H9 (cell line): ENCODE measurements at regions not wholly inside any gene's neighbourhood (a gene's known extent, or its start where the extent isn't known, plus 50 kb on each side); places are given as distances from the start of the nearest gene placed in this dataset.

Experiments
- DNase-seq: peaks from one replicate; pipeline ENCODE4 v3.0.0-alpha.2; 2017
- H2AFZ ChIP-seq: one replicate; pipeline ENCODE4 v1.6.1; 2013; ENCODE audit warnings: mild to moderate bottlenecking, low read length, control low read depth, moderate library complexity
- H2AK5ac ChIP-seq: 2 replicates; pipeline ENCODE4 v1.6.1; 2013; ENCODE audit warnings: low read length, control low read depth, mixed read lengths; ENCODE audit not compliant: insufficient read length
- H2BK120ac ChIP-seq: one replicate; pipeline ENCODE4 v1.6.1; 2013; ENCODE audit warnings: low read depth, mild to moderate bottlenecking, low read length, control low read depth, inconsistent platforms; ENCODE audit not compliant: poor library complexity, severe bottlenecking
- H2BK12ac ChIP-seq: 2 replicates; pipeline ENCODE4 v1.6.1; 2013; ENCODE audit warnings: low read length, control low read depth, mixed read lengths, low read depth; ENCODE audit not compliant: insufficient read length
- H2BK15ac ChIP-seq: 2 replicates; pipeline ENCODE4 v1.6.1; 2013; ENCODE audit warnings: low read depth, low read length, control low read depth
- H2BK20ac ChIP-seq: one replicate; pipeline ENCODE4 v1.6.1; 2013; ENCODE audit warnings: low read depth, mild to moderate bottlenecking, low read length, control low read depth, inconsistent platforms; ENCODE audit not compliant: poor library complexity, severe bottlenecking
- H2BK5ac ChIP-seq: 2 replicates; pipeline ENCODE4 v1.6.1; 2013; ENCODE audit warnings: low read length, control low read depth, mixed read lengths; ENCODE audit not compliant: insufficient read length
- H3K14ac ChIP-seq: 2 replicates; pipeline ENCODE4 v1.6.1; 2013; ENCODE audit warnings: low read length, control low read depth; ENCODE audit not compliant: insufficient read depth
- H3K18ac ChIP-seq: 2 replicates; pipeline ENCODE4 v1.6.1; 2013; ENCODE audit warnings: low read depth, mild to moderate bottlenecking, mixed read lengths, low read length, control low read depth; ENCODE audit not compliant: insufficient read length
- H3K23ac ChIP-seq: 2 replicates; pipeline ENCODE4 v1.6.1; 2013; ENCODE audit warnings: low read length, control low read depth, mixed read lengths, low read depth; ENCODE audit not compliant: insufficient read length
- H3K23me2 ChIP-seq: 2 replicates; pipeline ENCODE4 v1.6.1; 2013; ENCODE audit warnings: low read depth, mild to moderate bottlenecking, mixed read lengths, low read length, control low read depth; ENCODE audit not compliant: insufficient read length, poor library complexity, severe bottlenecking
- H3K27ac ChIP-seq: 2 replicates; pipeline ENCODE4 v1.5.1; 2013; ENCODE audit warnings: low read length, control low read depth, mixed read lengths, low read depth; ENCODE audit not compliant: insufficient read length
- H3K27me3 ChIP-seq: 2 replicates; pipeline ENCODE4 v1.6.1; 2013; ENCODE audit warnings: low read length, control low read depth, inconsistent platforms; ENCODE audit not compliant: insufficient read depth
- H3K4ac ChIP-seq: 2 replicates; pipeline ENCODE4 v1.6.1; 2013; ENCODE audit warnings: low read depth, mild to moderate bottlenecking, control low read depth, inconsistent platforms, low read length, moderate library complexity
- H3K4me1 ChIP-seq: 2 replicates; pipeline ENCODE4 v1.6.1; 2013; ENCODE audit warnings: low read length, control low read depth, inconsistent platforms; ENCODE audit not compliant: insufficient read depth
- H3K4me2 ChIP-seq: 2 replicates; pipeline ENCODE4 v1.6.1; 2013; ENCODE audit warnings: low read length, control low read depth, mixed read lengths; ENCODE audit not compliant: insufficient read length, insufficient read depth
- H3K56ac ChIP-seq: 2 replicates; pipeline ENCODE4 v1.6.1; 2013; ENCODE audit warnings: low read depth, mild to moderate bottlenecking, mixed read lengths, low read length, control low read depth; ENCODE audit not compliant: insufficient read length
- H3K79me1 ChIP-seq: 2 replicates; pipeline ENCODE4 v1.6.1; 2013; ENCODE audit warnings: low read depth, mild to moderate bottlenecking, moderate library complexity, low read length, control low read depth, inconsistent platforms; ENCODE audit not compliant: insufficient read depth, poor library complexity, severe bottlenecking
- H3K79me2 ChIP-seq: 2 replicates; pipeline ENCODE4 v1.6.1; 2013; ENCODE audit warnings: low read length, control low read depth, inconsistent platforms; ENCODE audit not compliant: insufficient read depth
- H3K9ac ChIP-seq: 2 replicates; pipeline ENCODE4 v1.6.1; 2013; ENCODE audit warnings: low read length, control low read depth, mixed read lengths; ENCODE audit not compliant: insufficient read length; ENCODE audit errors: extremely low read depth
- H3K9me3 ChIP-seq: one replicate; pipeline ENCODE4 v1.6.1; 2013; ENCODE audit warnings: low read depth, low read length, inconsistent platforms; ENCODE audit not compliant: control insufficient read depth
- H3T11ph ChIP-seq: one replicate; pipeline ENCODE4 v1.6.1; 2013; ENCODE audit warnings: mild to moderate bottlenecking, low read length, control low read depth, inconsistent platforms
- H4K20me1 ChIP-seq: one replicate; pipeline ENCODE4 v1.6.1; 2013; ENCODE audit not compliant: control insufficient read depth, insufficient read length, insufficient read depth
- H4K5ac ChIP-seq: 2 replicates; pipeline ENCODE4 v1.6.1; 2013; ENCODE audit warnings: low read depth, mild to moderate bottlenecking, mixed read lengths, low read length, control low read depth; ENCODE audit not compliant: insufficient read length
- H4K8ac ChIP-seq: replicated peaks from 2 replicates; pipeline ENCODE4 v1.6.1; 2013; ENCODE audit warnings: low read length, control low read depth, mixed read lengths, low read depth; ENCODE audit not compliant: insufficient read length
- H4K91ac ChIP-seq: 2 replicates; pipeline ENCODE4 v1.6.1; 2013; ENCODE audit warnings: low read depth, mild to moderate bottlenecking, moderate library complexity, mixed read lengths, low read length, control low read depth; ENCODE audit not compliant: insufficient read length
- H3K27ac Mint-ChIP-seq, 3 experiments: 2 replicates in 2 of 3; 3 replicates in 1 of 3; pipeline ENCODE4 v1.8.0; 2020 to 2021; ENCODE audit warnings: mixed read lengths in 3 of 3, mild to moderate bottlenecking in 1 of 3, moderate library complexity in 1 of 3
- H3K27me3 Mint-ChIP-seq: 2 replicates; pipeline ENCODE4 v1.8.0; 2021; ENCODE audit warnings: low read depth, mild to moderate bottlenecking, moderate library complexity, mixed read lengths
- H3K36me3 Mint-ChIP-seq, 3 experiments: 2 replicates in 2 of 3; 3 replicates in 1 of 3; pipeline ENCODE4 v1.8.0; 2020 to 2021; ENCODE audit warnings: low read depth in 3 of 3, mixed read lengths in 3 of 3; ENCODE audit not compliant: insufficient read depth in 1 of 3
- H3K4me1 Mint-ChIP-seq, 2 experiments: 2 replicates each; pipeline ENCODE4 v1.8.0; 2020; ENCODE audit warnings: mixed read lengths in 2 of 2
- H3K4me3 Mint-ChIP-seq, 2 experiments: 2 replicates in 1 of 2; 3 replicates in 1 of 2; pipeline ENCODE4 v1.8.0; 2020 to 2021; ENCODE audit warnings: mild to moderate bottlenecking in 2 of 2, mixed read lengths in 2 of 2, moderate library complexity in 1 of 2
- H3K9me3 Mint-ChIP-seq, 2 experiments: 2 replicates in 1 of 2; 3 replicates in 1 of 2; pipeline ENCODE4 v1.8.0; 2020; ENCODE audit warnings: mild to moderate bottlenecking in 2 of 2, mixed read lengths in 2 of 2, moderate library complexity in 1 of 2
- WGBS: extraction: QIAGEN DNeasy Blood & Tissue Kit; methylation state at CpG from one replicate; pipeline ENCODE4 v1.1.7; 2013; ENCODE audit warnings: missing lambda C conversion rate, low lambda C conversion rate, mixed read lengths; ENCODE audit not compliant: insufficient read length; ENCODE audit errors: extremely low coverage; 5-methylcytosine and 5-hydroxymethylcytosine counted together
- TF ChIP-seq, protein P1 (sequence below): fragments of 200-600 bp; sonication (generic); conservative IDR thresholded peaks from 3 replicates; pipeline ENCODE4 v1.8.0; 2021; ENCODE audit warnings: antibody characterized with exemption, mild to moderate bottlenecking

DNA sequence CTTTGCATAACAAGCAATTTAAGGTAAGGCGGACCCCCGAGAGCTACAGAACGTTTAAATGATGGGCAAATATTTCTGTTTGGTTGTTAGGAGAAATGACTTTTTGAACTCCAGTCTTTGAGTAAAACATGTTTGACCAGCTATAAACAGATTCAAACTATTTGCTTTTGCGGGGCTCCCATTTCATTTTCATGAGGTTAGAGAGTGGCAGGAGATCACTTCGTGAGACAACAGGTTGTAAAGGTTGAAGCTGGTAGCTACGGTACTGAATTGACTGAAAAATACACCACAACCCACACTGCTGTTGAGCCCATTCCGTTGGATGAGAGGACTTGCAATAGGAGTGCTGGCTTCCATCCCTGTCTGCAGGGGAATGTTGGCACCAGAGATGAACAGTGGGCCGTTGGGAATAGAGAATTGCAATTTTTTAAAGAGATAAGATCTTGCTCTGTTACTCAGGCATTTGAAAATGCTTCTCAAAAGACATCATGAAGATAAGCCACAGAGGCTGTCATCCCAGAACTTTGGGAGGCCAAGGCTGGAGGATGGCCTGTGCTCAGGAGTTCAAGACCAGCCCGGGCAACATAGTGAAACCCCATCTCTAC lies 65.7 kb upstream of the CARD11 start:
- Histone ChIP-seq H2BK20ac (no peak overlapping the region), H3K9me3 (peaks cover 6% of the 10 kb centered on the region), H3K9ac (no peak overlapping the region), H2AFZ (no peak overlapping the region), H4K91ac (no peak overlapping the region), H3K23ac (no peak overlapping the region), H4K5ac (no peak overlapping the region), H3K56ac (no peak overlapping the region), H2BK120ac (no peak overlapping the region), H3K18ac (no peak overlapping the region), H3K4me1 (no peaks in the 10 kb centered on the region), H2BK12ac (no peak overlapping the region), H4K20me1 (no peaks in the 10 kb centered on the region), H3K4me2 (no peak overlapping the region), H2AK5ac (no peak overlapping the region), H2BK5ac (no peak overlapping the region), H3K27ac (no peak overlapping the region), H2BK15ac (no peak overlapping the region), H3T11ph (no peak overlapping the region), H3K14ac (no peak overlapping the region), H3K23me2 (no peaks in the 10 kb centered on the region), H3K27me3 (no peaks in the 10 kb centered on the region), H3K79me2 (no peaks in the 10 kb centered on the region), H3K79me1 (no peaks in the 10 kb centered on the region), H3K4ac (no peak overlapping the region), H4K8ac (no peak overlapping the region)
- H3K27me3 Mint-ChIP-seq: peaks cover 6% of the 10 kb centered on the region; the same call in 1 of the 2 replicates
- peaks cover 4 to 9% of the 10 kb centered on the region in 2 experiments; a peak in 4 of 5 replicates for H3K9me3 Mint-ChIP-seq
- no CpG with 5 or more reads among the region's 9 CpGs for WGBS
- no peak overlapping the region for H3K27ac Mint-ChIP-seq
- peaks cover 0 to 6% (median 0%) of the 10 kb centered on the region in 3 experiments; a peak in 2 of 7 replicates for H3K36me3 Mint-ChIP-seq
- TF ChIP-seq, protein P1, sequence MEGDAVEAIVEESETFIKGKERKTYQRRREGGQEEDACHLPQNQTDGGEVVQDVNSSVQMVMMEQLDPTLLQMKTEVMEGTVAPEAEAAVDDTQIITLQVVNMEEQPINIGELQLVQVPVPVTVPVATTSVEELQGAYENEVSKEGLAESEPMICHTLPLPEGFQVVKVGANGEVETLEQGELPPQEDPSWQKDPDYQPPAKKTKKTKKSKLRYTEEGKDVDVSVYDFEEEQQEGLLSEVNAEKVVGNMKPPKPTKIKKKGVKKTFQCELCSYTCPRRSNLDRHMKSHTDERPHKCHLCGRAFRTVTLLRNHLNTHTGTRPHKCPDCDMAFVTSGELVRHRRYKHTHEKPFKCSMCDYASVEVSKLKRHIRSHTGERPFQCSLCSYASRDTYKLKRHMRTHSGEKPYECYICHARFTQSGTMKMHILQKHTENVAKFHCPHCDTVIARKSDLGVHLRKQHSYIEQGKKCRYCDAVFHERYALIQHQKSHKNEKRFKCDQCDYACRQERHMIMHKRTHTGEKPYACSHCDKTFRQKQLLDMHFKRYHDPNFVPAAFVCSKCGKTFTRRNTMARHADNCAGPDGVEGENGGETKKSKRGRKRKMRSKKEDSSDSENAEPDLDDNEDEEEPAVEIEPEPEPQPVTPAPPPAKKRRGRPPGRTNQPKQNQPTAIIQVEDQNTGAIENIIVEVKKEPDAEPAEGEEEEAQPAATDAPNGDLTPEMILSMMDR: no peak
- DNase-seq: no peak
- H3K4me3 Mint-ChIP-seq: no peak overlapping the region
- peaks cover 9 to 19% of the 10 kb centered on the region in 2 experiments; a peak in 3 of 4 replicates for H3K4me1 Mint-ChIP-seq
